Erythroblast (primary cell): ENCODE measurements at regions not wholly inside any gene's neighbourhood (a gene's known extent, or its start where the extent isn't known, plus 50 kb on each side); places are given as distances from the start of the nearest gene placed in this dataset.

ENCODE experiments used
- GATA1 ChIP-seq: IDR thresholded peaks from 2 replicates; pipeline ENCODE4 v1.6.1; 2011; ENCODE audit warnings: low read depth, mild to moderate bottlenecking, control low read depth, low read length, moderate library complexity
- POLR2A ChIP-seq: IDR thresholded peaks from 2 replicates; pipeline ENCODE4 v1.6.1; 2011; ENCODE audit warnings: mild to moderate bottlenecking, low read length

DNA sequence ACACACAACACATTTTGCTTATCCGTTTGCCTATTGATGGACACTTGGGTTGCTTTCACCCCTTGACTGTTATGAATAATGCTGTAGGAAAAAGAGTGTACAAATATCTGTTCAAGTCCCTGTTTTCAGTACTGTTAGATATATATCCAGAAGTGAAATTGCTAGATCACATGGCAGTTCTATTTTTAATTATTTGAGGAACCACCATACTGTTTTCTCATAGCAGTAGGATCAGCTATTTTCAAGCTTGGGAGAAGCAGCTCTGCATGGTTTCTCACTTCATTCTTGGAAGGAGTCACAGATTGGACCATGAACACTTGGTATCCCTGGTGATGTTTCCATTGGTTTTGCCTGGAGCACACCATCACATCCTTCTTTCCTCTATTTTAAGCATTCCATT is 114.4 kb upstream of the ZP4 start:
- no peak for TF ChIP-seq POLR2A
- no peak for TF ChIP-seq GATA1
